HUES64 (cell line): ENCODE measurements at regions not wholly inside any gene's neighbourhood (a gene's known extent, or its start where the extent isn't known, plus 50 kb on each side); places are given as distances from the start of the nearest gene placed in this dataset.

ENCODE experiments used
- H3K27ac ChIP-seq: 2 replicates; pipeline ENCODE4 v1.7.0; 2013; ENCODE audit warnings: low read depth, low read length, inconsistent platforms
- H3K27me3 ChIP-seq: 2 replicates; pipeline ENCODE4 v1.6.1; 2013; ENCODE audit warnings: mild to moderate bottlenecking, low read length; ENCODE audit not compliant: insufficient read depth
- H3K36me3 ChIP-seq: 2 replicates; pipeline ENCODE4 v1.6.1; 2013; ENCODE audit warnings: mild to moderate bottlenecking, low read length; ENCODE audit not compliant: insufficient read depth
- H3K4me1 ChIP-seq: 2 replicates; pipeline ENCODE4 v1.6.1; 2013; ENCODE audit warnings: mild to moderate bottlenecking, low read length, moderate library complexity; ENCODE audit not compliant: insufficient read depth
- H3K4me3 ChIP-seq: 2 replicates; pipeline ENCODE4 v1.5.1; 2013; ENCODE audit warnings: mild to moderate bottlenecking, low read length, moderate library complexity
- H3K9ac ChIP-seq: 2 replicates; pipeline ENCODE4 v1.6.1; 2013; ENCODE audit warnings: mild to moderate bottlenecking, low read depth, low read length
- H3K9me3 ChIP-seq: 2 replicates; pipeline ENCODE4 v1.6.1; 2013; ENCODE audit warnings: low read depth, low read length; ENCODE audit not compliant: insufficient read depth
- WGBS: fragments of 150-250, 120-280 bp; methylation state at CpG from one replicate; pipeline ENCODE4 v1.1.7; 2013; ENCODE audit warnings: missing lambda C conversion rate; 5-methylcytosine and 5-hydroxymethylcytosine counted together

DNA sequence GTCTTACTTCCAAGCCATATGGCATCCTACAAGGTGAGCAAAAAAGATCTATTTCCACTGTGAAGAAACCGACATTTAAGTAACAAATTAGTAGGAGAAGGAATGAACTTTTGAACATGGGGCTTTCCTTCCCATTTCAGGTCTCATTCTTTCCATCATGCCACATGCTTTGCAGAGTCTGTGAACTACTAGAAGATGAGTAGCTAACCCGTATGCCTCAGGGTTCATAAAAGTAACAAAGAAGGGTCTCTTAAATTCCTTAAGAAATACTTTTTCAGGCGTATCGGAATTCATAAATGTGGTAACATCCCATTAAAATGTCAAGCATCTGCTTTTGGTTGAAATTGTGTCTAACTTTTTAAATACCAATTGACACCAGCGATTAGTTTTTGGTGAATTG is 81.3 kb upstream of the TNS3 start:
- no peaks in the 10 kb centered on the region for H3K36me3 ChIP-seq
- H3K9me3 ChIP-seq = no peaks in the 10 kb centered on the region
- H3K9ac ChIP-seq = no peak overlapping the region
- no peak overlapping the region for H3K27ac ChIP-seq
- H3K4me3 ChIP-seq = no peak overlapping the region
- peaks cover 5% of the 10 kb centered on the region; the same call in 1 of the 2 replicates for H3K4me1 ChIP-seq
- no peaks in the 10 kb centered on the region for H3K27me3 ChIP-seq
- WGBS = 92% methylated on average over 5 of the region's 5 CpGs

GRCh38 chr7:47661051-47661714 is 79.3 kb upstream of the TNS3 start:
- H3K9me3 ChIP-seq = no peaks in the 10 kb centered on the region
- no peak overlapping the region for H3K4me3 ChIP-seq
- H3K36me3 ChIP-seq = no peaks in the 10 kb centered on the region
- WGBS = 68% methylated on average over 7 of the region's 7 CpGs
- peaks cover 5% of the 10 kb centered on the region; the same call in 1 of the 2 replicates for H3K4me1 ChIP-seq
- no peak overlapping the region for H3K9ac ChIP-seq
- H3K27ac ChIP-seq = no peak overlapping the region
- no peaks in the 10 kb centered on the region for H3K27me3 ChIP-seq

- H3K9ac ChIP-seq = no peak overlapping the region
- 84% methylated on average over 12 of the region's 12 CpGs for WGBS
- H3K27me3 ChIP-seq = no peaks in the 10 kb centered on the region
- no peak overlapping the region for H3K27ac ChIP-seq
- no peaks in the 10 kb centered on the region for H3K36me3 ChIP-seq
- no peak overlapping the region for H3K4me3 ChIP-seq
- H3K9me3 ChIP-seq = no peaks in the 10 kb centered on the region
- H3K4me1 ChIP-seq = peaks cover 8% of the 10 kb centered on the region; the same call in 1 of the 2 replicates
These were observed 78.0 kb upstream of the TNS3 start for GRCh38 chr7:47659664-47660462.

DNA sequence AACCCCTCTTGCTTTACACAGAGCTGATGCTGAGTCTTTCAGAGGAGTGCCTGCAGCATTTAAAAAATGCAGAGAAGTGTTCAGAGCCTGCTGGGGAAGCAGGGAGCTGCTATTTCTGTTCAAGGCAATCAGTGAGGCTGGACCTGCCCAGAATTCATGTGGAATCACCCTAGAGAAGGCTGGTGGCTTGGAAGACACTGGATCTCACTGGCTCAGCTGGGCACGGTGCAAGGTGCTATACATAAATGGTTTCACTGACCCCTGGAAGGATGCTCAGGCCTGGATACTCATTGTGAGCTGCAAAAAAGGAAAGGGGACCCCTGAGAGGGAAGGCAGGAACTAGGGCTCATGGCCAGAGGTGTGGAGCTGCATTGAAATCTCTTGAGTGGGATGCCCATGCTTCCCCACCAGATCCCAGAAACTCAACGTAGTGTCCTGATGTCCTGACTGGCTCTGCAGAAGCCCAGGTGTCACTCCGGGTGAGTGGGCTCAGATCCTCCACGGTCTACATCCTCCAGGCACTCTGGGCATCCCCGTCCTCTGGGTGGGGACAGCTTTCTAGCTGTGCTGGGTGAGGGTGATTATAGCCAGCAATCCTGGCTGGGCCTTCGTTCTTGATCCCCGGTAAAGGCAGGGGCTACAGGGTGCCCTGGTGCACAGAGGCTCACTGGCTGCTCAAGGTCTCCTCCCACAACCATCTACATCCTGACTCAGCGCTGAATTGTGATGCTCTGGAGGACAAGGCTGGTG is 77.2 kb upstream of the TNS3 start:
- H3K27ac ChIP-seq = no peak overlapping the region

DNA sequence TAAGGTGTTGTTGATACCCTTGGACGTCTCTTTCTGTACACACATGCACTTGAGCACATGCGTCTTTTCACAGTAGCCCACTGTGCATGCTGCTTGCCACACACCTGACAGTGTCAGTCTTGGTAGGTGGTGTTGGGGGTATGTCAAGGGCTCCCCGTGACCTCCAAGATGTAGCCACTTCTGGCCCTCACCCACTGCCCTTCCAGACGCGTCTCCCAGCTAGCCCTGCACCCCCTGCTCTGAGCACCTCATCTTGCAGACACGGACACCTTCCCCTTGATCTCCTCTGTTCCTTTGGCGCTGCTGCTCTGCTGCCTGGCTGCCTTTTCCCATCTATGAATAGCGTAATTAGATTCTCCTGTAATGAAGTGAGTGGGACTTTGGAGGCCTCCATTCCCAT is 75.2 kb upstream of the TNS3 start:
- Histone ChIP-seq H3K4me1 (peaks cover 8% of the 10 kb centered on the region; the same call in 1 of the 2 replicates), H3K4me3 (no peak overlapping the region), H3K36me3 (no peaks in the 10 kb centered on the region), H3K27me3 (no peaks in the 10 kb centered on the region), H3K9me3 (no peaks in the 10 kb centered on the region), H3K27ac (no peak overlapping the region), H3K9ac (no peak overlapping the region)
- 91% methylated on average over 8 of the region's 8 CpGs for WGBS

More for the DNA sequence above, 77.2 kb upstream of the TNS3 start:
- 91% methylated on average over 8 of the region's 8 CpGs for WGBS
- Histone ChIP-seq H3K4me3 (no peak overlapping the region), H3K27me3 (no peaks in the 10 kb centered on the region), H3K9ac (no peak overlapping the region), H3K36me3 (no peaks in the 10 kb centered on the region), H3K4me1 (peaks cover 8% of the 10 kb centered on the region; the same call in 1 of the 2 replicates), H3K9me3 (no peaks in the 10 kb centered on the region)

DNA sequence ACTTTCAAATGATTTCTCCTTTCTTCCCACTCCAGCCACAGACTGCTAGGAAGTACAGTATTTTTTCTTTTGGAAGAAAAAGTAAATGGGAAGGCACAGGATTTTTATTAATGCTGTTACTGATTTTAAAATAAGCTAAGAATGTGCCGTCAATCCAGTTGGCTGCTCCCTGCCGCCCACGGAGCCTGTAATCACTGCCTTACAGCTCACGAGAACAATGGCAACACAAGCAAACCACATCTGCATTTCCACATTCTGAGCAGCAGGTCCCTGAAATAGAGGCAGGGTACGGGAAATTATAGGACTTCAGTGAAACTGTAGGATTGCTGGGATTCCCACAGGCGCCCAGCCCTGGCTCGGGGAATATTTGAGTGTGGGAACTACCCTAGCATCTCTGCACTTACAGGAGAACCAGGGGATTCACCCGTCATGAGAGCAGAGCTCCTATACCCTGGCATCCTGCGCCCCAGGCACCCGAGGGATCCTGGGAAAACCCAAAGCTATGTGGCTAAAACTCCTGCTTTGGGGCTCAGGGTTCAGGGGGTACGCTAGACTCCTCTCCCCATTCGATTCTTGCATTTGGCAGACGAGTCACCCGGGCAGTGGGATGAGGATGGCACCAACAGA is 72.9 kb upstream of the TNS3 start:
- Histone ChIP-seq H3K9ac (no peak overlapping the region), H3K36me3 (no peaks in the 10 kb centered on the region), H3K27ac (no peak overlapping the region), H3K4me3 (no peak overlapping the region), H3K4me1 (0 out of 2 replicates have a peak, but pooled peaks cover 4% of the 10 kb centered on the region), H3K27me3 (no peaks in the 10 kb centered on the region), H3K9me3 (no peaks in the 10 kb centered on the region)
- 71% methylated on average over 14 of the region's 14 CpGs for WGBS

GRCh38 chr7:47653550-47654411 is 71.9 kb upstream of the TNS3 start:
- 69% methylated on average over 12 of the region's 12 CpGs for WGBS
- Histone ChIP-seq H3K27me3 (no peaks in the 10 kb centered on the region), H3K4me1 (0 out of 2 replicates have a peak, but pooled peaks cover 4% of the 10 kb centered on the region), H3K9me3 (no peaks in the 10 kb centered on the region), H3K27ac (no peak overlapping the region), H3K36me3 (no peaks in the 10 kb centered on the region), H3K9ac (no peak overlapping the region), H3K4me3 (no peak overlapping the region)

DNA sequence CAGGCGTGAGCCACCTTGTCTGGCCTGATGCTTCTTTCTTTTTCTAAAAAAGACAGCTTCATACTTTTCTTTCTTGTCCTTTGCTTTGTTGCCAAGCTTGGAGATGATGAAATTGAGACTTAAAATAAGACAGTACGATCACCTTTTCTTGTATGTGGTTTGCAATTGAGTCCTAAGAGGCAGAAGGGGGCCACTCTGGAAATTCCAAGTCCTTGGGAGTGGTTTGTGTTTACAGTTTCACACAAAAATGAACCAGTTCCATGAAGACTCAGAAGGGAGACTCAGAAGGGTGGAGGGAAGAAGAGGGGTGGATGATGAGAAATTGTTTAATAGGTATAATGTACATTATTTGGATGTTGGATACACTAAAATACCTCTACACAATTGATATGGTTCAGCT is 70.7 kb upstream of the TNS3 start:
- Histone ChIP-seq H3K27me3 (no peaks in the 10 kb centered on the region), H3K9ac (no peak overlapping the region), H3K36me3 (no peaks in the 10 kb centered on the region), H3K27ac (no peak overlapping the region), H3K4me3 (no peak overlapping the region), H3K4me1 (0 out of 2 replicates have a peak, but pooled peaks cover 4% of the 10 kb centered on the region), H3K9me3 (no peaks in the 10 kb centered on the region)
- 94% methylated on average over 2 of the region's 2 CpGs for WGBS

- H3K4me3 ChIP-seq = no peak overlapping the region
- H3K9ac ChIP-seq = no peak overlapping the region
- H3K4me1 ChIP-seq = 0 out of 2 replicates have a peak, but pooled peaks cover 4% of the 10 kb centered on the region
- no peak overlapping the region for H3K27ac ChIP-seq
- 92% methylated on average over 11 of the region's 11 CpGs for WGBS
- no peaks in the 10 kb centered on the region for H3K27me3 ChIP-seq
- no peaks in the 10 kb centered on the region for H3K9me3 ChIP-seq
- H3K36me3 ChIP-seq = no peaks in the 10 kb centered on the region
These were observed 69.7 kb upstream of the TNS3 start for GRCh38 chr7:47651355-47652317.
